ENCODE measurements at regions not wholly inside any gene's neighbourhood (a gene's known extent, or its start where the extent isn't known, plus 50 kb on each side); places are given as distances from the start of the nearest gene placed in this dataset.

DNA sequence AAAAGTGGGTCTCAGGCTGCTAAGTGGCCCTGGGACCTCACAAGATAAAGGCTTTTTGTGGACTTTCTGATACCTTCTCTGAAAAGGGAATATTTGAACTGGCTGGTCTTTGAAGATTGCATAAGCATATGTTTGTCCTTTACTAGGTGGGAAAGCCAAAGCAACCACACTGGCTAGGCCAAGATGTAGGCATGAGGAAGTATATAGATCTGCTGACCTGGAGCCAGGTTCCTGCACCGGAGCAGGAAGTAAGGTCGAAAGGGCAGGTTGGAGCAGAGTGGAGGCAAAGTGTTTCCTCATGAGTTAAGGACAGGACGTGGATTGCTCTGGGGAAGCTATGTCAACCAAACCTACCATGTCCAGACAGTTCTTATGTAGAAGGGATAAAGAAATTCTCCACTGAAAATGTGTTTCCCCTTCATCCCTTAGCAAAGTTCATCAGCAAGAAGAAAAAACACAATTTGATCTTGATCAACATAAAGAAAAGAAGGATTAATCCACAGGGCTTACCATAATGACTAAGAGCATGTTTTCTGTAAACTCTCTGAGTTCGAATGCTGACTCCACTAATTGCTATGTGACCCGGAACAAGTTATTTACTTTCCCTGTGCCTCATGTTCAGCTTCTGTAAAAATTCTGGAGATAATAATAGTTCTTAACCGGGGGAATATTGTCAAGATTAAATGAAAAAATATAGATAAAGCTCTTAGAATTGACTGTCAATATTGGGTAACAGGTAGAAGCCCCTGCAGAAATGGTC lies 156.1 kb upstream of the SRD5A2 start:
- TF ChIP-seq, protein P1, sequence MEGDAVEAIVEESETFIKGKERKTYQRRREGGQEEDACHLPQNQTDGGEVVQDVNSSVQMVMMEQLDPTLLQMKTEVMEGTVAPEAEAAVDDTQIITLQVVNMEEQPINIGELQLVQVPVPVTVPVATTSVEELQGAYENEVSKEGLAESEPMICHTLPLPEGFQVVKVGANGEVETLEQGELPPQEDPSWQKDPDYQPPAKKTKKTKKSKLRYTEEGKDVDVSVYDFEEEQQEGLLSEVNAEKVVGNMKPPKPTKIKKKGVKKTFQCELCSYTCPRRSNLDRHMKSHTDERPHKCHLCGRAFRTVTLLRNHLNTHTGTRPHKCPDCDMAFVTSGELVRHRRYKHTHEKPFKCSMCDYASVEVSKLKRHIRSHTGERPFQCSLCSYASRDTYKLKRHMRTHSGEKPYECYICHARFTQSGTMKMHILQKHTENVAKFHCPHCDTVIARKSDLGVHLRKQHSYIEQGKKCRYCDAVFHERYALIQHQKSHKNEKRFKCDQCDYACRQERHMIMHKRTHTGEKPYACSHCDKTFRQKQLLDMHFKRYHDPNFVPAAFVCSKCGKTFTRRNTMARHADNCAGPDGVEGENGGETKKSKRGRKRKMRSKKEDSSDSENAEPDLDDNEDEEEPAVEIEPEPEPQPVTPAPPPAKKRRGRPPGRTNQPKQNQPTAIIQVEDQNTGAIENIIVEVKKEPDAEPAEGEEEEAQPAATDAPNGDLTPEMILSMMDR (IDR thresholded peaks at IDR 0.05), result no peak
- TF ChIP-seq EZH2 (IDR thresholded peaks at IDR 0.05; ENCODE audit: borderline replicate concordance, insufficient read depth, low read depth, low read length, poor library complexity, severe bottlenecking), result no peak
